Fibroblast of lung (primary cell): ENCODE measurements at regions not wholly inside any gene's neighbourhood (a gene's known extent, or its start where the extent isn't known, plus 50 kb on each side); places are given as distances from the start of the nearest gene placed in this dataset.

Source experiments
- EZH2 ChIP-seq: IDR thresholded peaks from 2 replicates; pipeline ENCODE4 v1.5.1; 2012; ENCODE audit warnings: low read length, control low read depth, mild to moderate bottlenecking; ENCODE audit errors: missing control alignments
- TF ChIP-seq, protein P1 (sequence below), 2 donors: IDR thresholded peaks in 1 of 2; conservative IDR thresholded peaks in 1 of 2; 1 replicate in 1 of 2; 2 replicates in 1 of 2; pipeline ENCODE4 v1.5.1; 2011 to 2012; ENCODE audit warnings: low read length in 2 of 2, control low read depth in 1 of 2, inconsistent platforms in 1 of 2, low read depth in 1 of 2, mild to moderate bottlenecking in 1 of 2

DNA sequence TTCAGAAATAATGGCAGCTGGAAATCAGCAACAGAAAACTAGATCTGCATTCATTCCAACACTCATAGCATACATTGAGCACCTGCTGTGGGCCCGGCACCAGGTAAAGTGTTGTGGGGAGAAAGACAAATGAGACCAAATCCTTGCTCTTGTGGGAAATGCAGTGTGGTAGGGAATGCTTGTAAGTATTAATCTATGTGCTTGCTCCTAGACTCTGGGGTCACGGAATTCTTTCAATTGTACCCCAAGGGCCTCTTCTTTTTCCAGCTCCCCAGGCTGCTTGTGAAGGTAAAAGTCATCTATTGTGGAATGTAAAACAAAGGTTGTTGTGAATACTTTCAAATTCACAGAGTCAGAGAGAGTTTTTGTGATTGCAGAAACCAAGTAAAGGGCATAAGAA lies 501.9 kb downstream of the CDK5RAP2 start:
- no peak for TF ChIP-seq EZH2
- TF ChIP-seq, protein P1, sequence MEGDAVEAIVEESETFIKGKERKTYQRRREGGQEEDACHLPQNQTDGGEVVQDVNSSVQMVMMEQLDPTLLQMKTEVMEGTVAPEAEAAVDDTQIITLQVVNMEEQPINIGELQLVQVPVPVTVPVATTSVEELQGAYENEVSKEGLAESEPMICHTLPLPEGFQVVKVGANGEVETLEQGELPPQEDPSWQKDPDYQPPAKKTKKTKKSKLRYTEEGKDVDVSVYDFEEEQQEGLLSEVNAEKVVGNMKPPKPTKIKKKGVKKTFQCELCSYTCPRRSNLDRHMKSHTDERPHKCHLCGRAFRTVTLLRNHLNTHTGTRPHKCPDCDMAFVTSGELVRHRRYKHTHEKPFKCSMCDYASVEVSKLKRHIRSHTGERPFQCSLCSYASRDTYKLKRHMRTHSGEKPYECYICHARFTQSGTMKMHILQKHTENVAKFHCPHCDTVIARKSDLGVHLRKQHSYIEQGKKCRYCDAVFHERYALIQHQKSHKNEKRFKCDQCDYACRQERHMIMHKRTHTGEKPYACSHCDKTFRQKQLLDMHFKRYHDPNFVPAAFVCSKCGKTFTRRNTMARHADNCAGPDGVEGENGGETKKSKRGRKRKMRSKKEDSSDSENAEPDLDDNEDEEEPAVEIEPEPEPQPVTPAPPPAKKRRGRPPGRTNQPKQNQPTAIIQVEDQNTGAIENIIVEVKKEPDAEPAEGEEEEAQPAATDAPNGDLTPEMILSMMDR (conservative IDR thresholded peaks at IDR 0.05 in 1 of 2, IDR thresholded peaks at IDR 0.05 in 1 of 2; ENCODE audit: low read depth in 1 of 2, low read length in 2 of 2), result no peak
